GM06990 (cell line): ENCODE measurements at regions not wholly inside any gene's neighbourhood (a gene's known extent, or its start where the extent isn't known, plus 50 kb on each side); places are given as distances from the start of the nearest gene placed in this dataset.

Experiments used
- DNase-seq: peaks from one replicate; pipeline ENCODE4 v3.0.0-alpha.2; 2011; ENCODE audit not compliant: insufficient read length; ENCODE audit errors: extremely low read depth
- H3K27me3 ChIP-seq: replicated peaks from 2 replicates; pipeline ENCODE4 v1.6.0; 2011; ENCODE audit warnings: low read length; ENCODE audit not compliant: control insufficient read depth, insufficient read depth
- H3K36me3 ChIP-seq: 2 replicates; pipeline ENCODE4 v1.5.1; 2011; ENCODE audit warnings: low read length; ENCODE audit not compliant: control insufficient read depth, insufficient read depth
- H3K4me3 ChIP-seq: replicated peaks from 2 replicates; pipeline ENCODE4 v1.5.1; 2011; ENCODE audit warnings: low read depth, mild to moderate bottlenecking, control low read depth, low read length
- CTCF ChIP-seq: IDR thresholded peaks from 2 replicates; pipeline ENCODE4 v1.5.1; 2011; ENCODE audit warnings: low read length, control low read depth, mild to moderate bottlenecking, inconsistent platforms; ENCODE audit not compliant: insufficient read depth, poor library complexity, severe bottlenecking

GRCh38 chr9:2336055-2336454 lies 285.5 kb upstream of the VLDLR start:
- no peak for DNase-seq
- H3K4me3 ChIP-seq = no peak overlapping the region
- no peaks in the 10 kb centered on the region for H3K36me3 ChIP-seq
- no peaks in the 10 kb centered on the region; the same call in 1 of the 2 replicates for H3K27me3 ChIP-seq
- TF ChIP-seq CTCF = peak; percentile 46

- Histone ChIP-seq H3K36me3 (no peaks in the 10 kb centered on the region), H3K4me3 (no peak overlapping the region), H3K27me3 (no peaks in the 10 kb centered on the region; the same call in 1 of the 2 replicates)
- no peak for TF ChIP-seq CTCF
- DNase-seq = no peak
These were observed 284.5 kb upstream of the VLDLR start for GRCh38 chr9:2337131-2337530.

- H3K4me3 ChIP-seq = no peak overlapping the region
- TF ChIP-seq CTCF = no peak
- no peaks in the 10 kb centered on the region; the same call in 1 of the 2 replicates for H3K27me3 ChIP-seq
- no peaks in the 10 kb centered on the region for H3K36me3 ChIP-seq
- no peak for DNase-seq
These were observed 284.0 kb upstream of the VLDLR start for GRCh38 chr9:2337627-2338026.

GRCh38 chr9:2338777-2339365 lies 282.7 kb upstream of the VLDLR start:
- Histone ChIP-seq H3K4me3 (no peak overlapping the region), H3K36me3 (no peaks in the 10 kb centered on the region), H3K27me3 (no peaks in the 10 kb centered on the region)
- TF ChIP-seq CTCF = no peak
- DNase-seq = no peak

- TF ChIP-seq CTCF = no peak
- Histone ChIP-seq H3K4me3 (no peak overlapping the region), H3K36me3 (no peaks in the 10 kb centered on the region), H3K27me3 (no peaks in the 10 kb centered on the region)
- DNase-seq = no peak
These were observed 282.2 kb upstream of the VLDLR start for GRCh38 chr9:2339416-2339815.
